IMR-90 (cell line): ENCODE measurements at regions not wholly inside any gene's neighbourhood (a gene's known extent, or its start where the extent isn't known, plus 50 kb on each side); places are given as distances from the start of the nearest gene placed in this dataset.

Source experiments
- ATAC-seq: fragments of 200-7000 bp; cut with Tn5 transposase; 2 replicates; pipeline ENCODE4 v1.9.1; 2020; ENCODE audit warnings: low read depth, mild to moderate bottlenecking, moderate library complexity
- BruUV-seq: library from RNA; stranded (reverse); fragments of 400-500 nt; replicated peaks from 2 replicates; lab custom pipeline; 2021; lab: Mats Ljungman, UMichigan
- CTCF ChIA-PET: fragments of 300-600 bp; formaldehyde crosslinking; extraction: SDS; loops from one replicate; lab custom pipeline; 2021; ENCODE audit warnings: antibody characterized with exemption; lab: Yijun Ruan, JAX
- POLR2A ChIA-PET: fragments of 300-600 bp; sonication (Branson Sonifier 250); formaldehyde crosslinking; loops from one replicate; lab custom pipeline; 2022; ENCODE audit warnings: antibody characterized with exemption; ENCODE audit not compliant: unreplicated experiment; lab: Charles Lee
- DNase-seq: peaks from one replicate; pipeline ENCODE4 v3.0.0; 2013
- H2AFZ ChIP-seq: replicated peaks from 2 replicates; pipeline ENCODE3; 2013; ENCODE audit warnings: low read length, mild to moderate bottlenecking; ENCODE audit not compliant: poor library complexity
- H2AK5ac ChIP-seq: 2 replicates; pipeline ENCODE4 v1.6.1; 2013; ENCODE audit warnings: low read depth, low read length, inconsistent platforms
- H2AK9ac ChIP-seq: replicated peaks from 2 replicates; pipeline ENCODE3; 2013; ENCODE audit warnings: mild to moderate bottlenecking, low read depth, low read length, moderate library complexity; ENCODE audit not compliant: poor library complexity
- H2BK120ac ChIP-seq: 2 replicates; pipeline ENCODE4 v1.6.1; 2013; ENCODE audit warnings: low read depth, low read length, inconsistent platforms
- H2BK15ac ChIP-seq: 3 replicates; pipeline ENCODE4 v1.6.1; 2013; ENCODE audit warnings: low read depth, low read length, inconsistent platforms
- H2BK20ac ChIP-seq: 2 replicates; pipeline ENCODE4 v1.6.1; 2013; ENCODE audit warnings: low read depth, mild to moderate bottlenecking, inconsistent platforms, low read length, moderate library complexity
- H2BK5ac ChIP-seq: 2 replicates; pipeline ENCODE4 v1.6.1; 2013; ENCODE audit warnings: mild to moderate bottlenecking, low read depth, low read length, inconsistent platforms; ENCODE audit not compliant: poor library complexity, severe bottlenecking
- H3K14ac ChIP-seq: replicated peaks from 2 replicates; pipeline ENCODE4 v1.6.1; 2013; ENCODE audit warnings: low read depth, low read length, inconsistent platforms
- H3K18ac ChIP-seq: 2 replicates; pipeline ENCODE4 v1.6.1; 2013; ENCODE audit warnings: low read depth, low read length, control low read depth
- H3K23ac ChIP-seq: 2 replicates; pipeline ENCODE4 v1.6.1; 2013; ENCODE audit warnings: low read depth, low read length, inconsistent platforms
- H3K27ac ChIP-seq: 2 replicates; pipeline ENCODE4 v1.5.1; 2013; ENCODE audit warnings: mild to moderate bottlenecking, control low read depth, low read length; ENCODE audit not compliant: insufficient read depth
- H3K27me3 ChIP-seq: 2 replicates; pipeline ENCODE4 v1.6.1; 2013; ENCODE audit warnings: low read length; ENCODE audit not compliant: control insufficient read depth, insufficient read depth
- H3K36me3 ChIP-seq: 2 replicates; pipeline ENCODE4 v1.6.1; 2013; ENCODE audit warnings: low read length, mixed read lengths; ENCODE audit not compliant: control insufficient read depth, insufficient read depth
- H3K4ac ChIP-seq: 2 replicates; pipeline ENCODE4 v1.6.1; 2013; ENCODE audit warnings: low read depth, low read length, inconsistent platforms
- H3K4me1 ChIP-seq: 2 replicates; pipeline ENCODE4 v1.6.1; 2013; ENCODE audit warnings: low read length, mixed read lengths; ENCODE audit not compliant: control insufficient read depth, insufficient read depth
- H3K4me2 ChIP-seq: 2 replicates; pipeline ENCODE4 v1.6.1; 2013; ENCODE audit warnings: low read depth, mild to moderate bottlenecking, control low read depth, low read length, moderate library complexity
- H3K4me3 ChIP-seq: 2 replicates; pipeline ENCODE4 v1.5.1; 2013; ENCODE audit warnings: low read depth, mild to moderate bottlenecking, control low read depth, low read length, moderate library complexity; ENCODE audit not compliant: insufficient read depth
- H3K56ac ChIP-seq: 2 replicates; pipeline ENCODE4 v1.6.1; 2013; ENCODE audit warnings: low read length, inconsistent platforms; ENCODE audit not compliant: insufficient read depth; ENCODE audit errors: extremely low read depth
- H3K79me1 ChIP-seq, 2 experiments: 2 replicates each; pipeline ENCODE4 v1.6.1; 2013; ENCODE audit warnings: low read length in 2 of 2, inconsistent platforms in 1 of 2, low read depth in 1 of 2
- H3K9ac ChIP-seq: 2 replicates; pipeline ENCODE4 v1.6.1; 2013; ENCODE audit warnings: low read depth, low read length, control low read depth
- H3K9me1 ChIP-seq: 2 replicates; pipeline ENCODE4 v1.6.1; 2013; ENCODE audit warnings: low read length, inconsistent platforms; ENCODE audit not compliant: insufficient read depth
- H3K9me3 ChIP-seq: 2 replicates; pipeline ENCODE4 v1.6.1; 2013; ENCODE audit warnings: low read length; ENCODE audit not compliant: control insufficient read depth, insufficient read depth
- H4K20me1 ChIP-seq: 2 replicates; pipeline ENCODE4 v1.6.1; 2013; ENCODE audit warnings: low read length, inconsistent platforms; ENCODE audit not compliant: insufficient read depth
- H4K5ac ChIP-seq: 2 replicates; pipeline ENCODE4 v1.6.1; 2013; ENCODE audit warnings: mild to moderate bottlenecking, low read depth, low read length, control low read depth
- H4K8ac ChIP-seq, 2 experiments: 2 replicates each; pipeline ENCODE4 v1.6.1; 2013; ENCODE audit warnings: low read depth in 2 of 2, low read length in 2 of 2, control low read depth in 1 of 2, inconsistent platforms in 1 of 2
- H4K91ac ChIP-seq: 2 replicates; pipeline ENCODE4 v1.6.1; 2013; ENCODE audit warnings: low read depth, low read length, inconsistent platforms; ENCODE audit not compliant: insufficient read depth
- BHLHE40 ChIP-seq: fragments of 150-350 bp; IDR thresholded peaks from 2 replicates; pipeline ENCODE4 v1.6.1; 2016; ENCODE audit warnings: mild to moderate bottlenecking, low read depth, low read length
- CEBPB ChIP-seq: IDR thresholded peaks from 2 replicates; pipeline ENCODE4 v1.6.1; 2012; ENCODE audit warnings: low read depth, low read length, improper control_type of control experiment
- CHD1 ChIP-seq: IDR thresholded peaks from 2 replicates; pipeline ENCODE4 v1.6.1; 2012; ENCODE audit warnings: low read depth, low read length, improper control_type of control experiment
- FOS ChIP-seq: fragments of 150-350 bp; IDR thresholded peaks from 2 replicates; pipeline ENCODE4 v1.6.1; 2016; ENCODE audit warnings: low read depth, low read length
- MAFK ChIP-seq: IDR thresholded peaks from 2 replicates; pipeline ENCODE4 v1.6.1; 2012; ENCODE audit warnings: low read depth, low read length, improper control_type of control experiment
- MAZ ChIP-seq: IDR thresholded peaks from 2 replicates; pipeline ENCODE4 v1.6.1; 2012; ENCODE audit warnings: low read depth, mild to moderate bottlenecking, low read length, improper control_type of control experiment, moderate library complexity, borderline replicate concordance
- MXI1 ChIP-seq: IDR thresholded peaks from 2 replicates; pipeline ENCODE4 v1.6.1; 2012; ENCODE audit warnings: low read depth, mild to moderate bottlenecking, low read length, moderate library complexity, borderline replicate concordance
- NFE2L2 ChIP-seq: fragments of 150-350 bp; IDR thresholded peaks from 2 replicates; pipeline ENCODE4 v1.6.1; 2016; ENCODE audit warnings: low read depth, mild to moderate bottlenecking, low read length
- POLR2A ChIP-seq: IDR thresholded peaks from 2 replicates; pipeline ENCODE4 v1.6.1; 2012; ENCODE audit warnings: mild to moderate bottlenecking, low read depth, low read length
- RAD21 ChIP-seq: IDR thresholded peaks from 2 replicates; pipeline ENCODE4 v1.6.1; 2012; ENCODE audit warnings: low read length, improper control_type of control experiment
- RCOR1 ChIP-seq: IDR thresholded peaks from 2 replicates; pipeline ENCODE4 v1.6.1; 2012; ENCODE audit warnings: mild to moderate bottlenecking, low read length, improper control_type of control experiment; ENCODE audit not compliant: insufficient replicate concordance
- RFX5 ChIP-seq: IDR thresholded peaks from 2 replicates; pipeline ENCODE4 v1.8.0; 2012; ENCODE audit warnings: low read depth, mild to moderate bottlenecking, low read length, moderate library complexity
- SMC3 ChIP-seq: fragments of 150-350 bp; IDR thresholded peaks from 2 replicates; pipeline ENCODE4 v1.6.1; 2016; ENCODE audit warnings: low read depth, mild to moderate bottlenecking, antibody characterized with exemption, low read length, moderate library complexity
- dilution Hi-C: fragments of 300-500 bp; cut with HindIII; formaldehyde crosslinking; loops from one replicate; pipeline ENCODE4 v1.14.3; 2018; ENCODE audit warnings: low sequenced_read_pairs; ENCODE audit not compliant: unreplicated experiment
- in situ Hi-C: fragments of 300-500 bp; cut with MboI; formaldehyde crosslinking; loops from 3 replicates; pipeline ENCODE4 v1.14.3; 2019; ENCODE audit warnings: low sequenced_read_pairs, inconsistent platforms, mixed read lengths
- intact Hi-C: fragments of 100-400 bp; cut with micrococcal nuclease; formaldehyde crosslinking; loops from 2 replicates; pipeline ENCODE4 v1.10.0; 2022
- TF ChIP-seq, protein P1 (sequence below): conservative IDR thresholded peaks from 2 replicates; pipeline ENCODE4 v1.5.1; 2012; ENCODE audit warnings: mild to moderate bottlenecking, low read depth, low read length, improper control_type of control experiment
- TF ChIP-seq, protein P2 (sequence below): fragments of 150-350 bp; IDR thresholded peaks from 2 replicates; pipeline ENCODE4 v1.6.1; 2017; ENCODE audit warnings: mild to moderate bottlenecking, antibody characterized with exemption, low read length, low read depth
- TF ChIP-seq, protein P3 (sequence below): fragments of 150-350 bp; IDR thresholded peaks from 2 replicates; pipeline ENCODE4 v1.6.1; 2016; ENCODE audit warnings: low read depth, mild to moderate bottlenecking, low read length, moderate library complexity, borderline replicate concordance

DNA sequence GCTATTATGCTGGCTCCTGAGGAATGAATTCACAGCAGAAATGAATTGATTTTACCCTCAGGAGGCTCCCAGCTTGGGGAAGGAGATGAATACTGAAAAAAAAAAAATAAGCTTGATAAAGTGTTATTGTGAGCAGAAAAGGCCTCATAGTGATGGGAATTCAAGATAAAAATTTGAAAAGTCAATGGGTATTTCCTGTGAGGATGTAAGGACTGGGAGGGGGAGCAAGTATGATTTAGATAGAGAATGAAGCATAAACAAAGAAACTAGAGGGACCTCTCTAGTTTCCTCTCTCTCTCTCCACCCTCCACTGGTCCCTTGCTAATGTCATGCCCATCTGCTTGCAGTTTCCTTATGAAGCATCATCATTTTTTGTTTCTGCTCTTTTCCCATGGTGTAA, 439.0 kb upstream of the PLXNA2 start:
- CTCF ChIA-PET: no interaction called here
- POLR2A ChIA-PET: no interaction called here

More for the DNA sequence above, 439.0 kb upstream of the PLXNA2 start:
- no peak overlapping the region for H2AK9ac ChIP-seq
- no peak overlapping the region for H4K91ac ChIP-seq
- no peak overlapping the region for H4K8ac ChIP-seq
- H3K4me3 ChIP-seq: no peak overlapping the region
- no peak overlapping the region for H2BK15ac ChIP-seq
- H3K56ac ChIP-seq: no peak overlapping the region
- no peak overlapping the region for H3K4me2 ChIP-seq
- no peak overlapping the region for H3K14ac ChIP-seq
- TF ChIP-seq MXI1: no peak
- no peak for TF ChIP-seq FOS
- TF ChIP-seq BHLHE40: no peak
- no peak for TF ChIP-seq POLR2A
- TF ChIP-seq MAFK: no peak
- no peak for TF ChIP-seq RAD21
- TF ChIP-seq, protein P1, sequence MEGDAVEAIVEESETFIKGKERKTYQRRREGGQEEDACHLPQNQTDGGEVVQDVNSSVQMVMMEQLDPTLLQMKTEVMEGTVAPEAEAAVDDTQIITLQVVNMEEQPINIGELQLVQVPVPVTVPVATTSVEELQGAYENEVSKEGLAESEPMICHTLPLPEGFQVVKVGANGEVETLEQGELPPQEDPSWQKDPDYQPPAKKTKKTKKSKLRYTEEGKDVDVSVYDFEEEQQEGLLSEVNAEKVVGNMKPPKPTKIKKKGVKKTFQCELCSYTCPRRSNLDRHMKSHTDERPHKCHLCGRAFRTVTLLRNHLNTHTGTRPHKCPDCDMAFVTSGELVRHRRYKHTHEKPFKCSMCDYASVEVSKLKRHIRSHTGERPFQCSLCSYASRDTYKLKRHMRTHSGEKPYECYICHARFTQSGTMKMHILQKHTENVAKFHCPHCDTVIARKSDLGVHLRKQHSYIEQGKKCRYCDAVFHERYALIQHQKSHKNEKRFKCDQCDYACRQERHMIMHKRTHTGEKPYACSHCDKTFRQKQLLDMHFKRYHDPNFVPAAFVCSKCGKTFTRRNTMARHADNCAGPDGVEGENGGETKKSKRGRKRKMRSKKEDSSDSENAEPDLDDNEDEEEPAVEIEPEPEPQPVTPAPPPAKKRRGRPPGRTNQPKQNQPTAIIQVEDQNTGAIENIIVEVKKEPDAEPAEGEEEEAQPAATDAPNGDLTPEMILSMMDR: no peak
- no peak for TF ChIP-seq NFE2L2
- no peak for TF ChIP-seq CEBPB
- TF ChIP-seq, protein P2, sequence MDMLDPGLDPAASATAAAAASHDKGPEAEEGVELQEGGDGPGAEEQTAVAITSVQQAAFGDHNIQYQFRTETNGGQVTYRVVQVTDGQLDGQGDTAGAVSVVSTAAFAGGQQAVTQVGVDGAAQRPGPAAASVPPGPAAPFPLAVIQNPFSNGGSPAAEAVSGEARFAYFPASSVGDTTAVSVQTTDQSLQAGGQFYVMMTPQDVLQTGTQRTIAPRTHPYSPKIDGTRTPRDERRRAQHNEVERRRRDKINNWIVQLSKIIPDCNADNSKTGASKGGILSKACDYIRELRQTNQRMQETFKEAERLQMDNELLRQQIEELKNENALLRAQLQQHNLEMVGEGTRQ: no peak
- no peak for TF ChIP-seq RFX5
- TF ChIP-seq MAZ: no peak
- TF ChIP-seq, protein P3, sequence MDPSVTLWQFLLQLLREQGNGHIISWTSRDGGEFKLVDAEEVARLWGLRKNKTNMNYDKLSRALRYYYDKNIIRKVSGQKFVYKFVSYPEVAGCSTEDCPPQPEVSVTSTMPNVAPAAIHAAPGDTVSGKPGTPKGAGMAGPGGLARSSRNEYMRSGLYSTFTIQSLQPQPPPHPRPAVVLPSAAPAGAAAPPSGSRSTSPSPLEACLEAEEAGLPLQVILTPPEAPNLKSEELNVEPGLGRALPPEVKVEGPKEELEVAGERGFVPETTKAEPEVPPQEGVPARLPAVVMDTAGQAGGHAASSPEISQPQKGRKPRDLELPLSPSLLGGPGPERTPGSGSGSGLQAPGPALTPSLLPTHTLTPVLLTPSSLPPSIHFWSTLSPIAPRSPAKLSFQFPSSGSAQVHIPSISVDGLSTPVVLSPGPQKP: no peak
- no peak for TF ChIP-seq RCOR1
- no peak for TF ChIP-seq CHD1
- no peak for TF ChIP-seq SMC3
- H2AK5ac ChIP-seq: no peak overlapping the region
- H2BK5ac ChIP-seq: no peak overlapping the region
- intact Hi-C loops: no loop called here
- no peak overlapping the region for H2AFZ ChIP-seq
- no peaks in the 10 kb centered on the region for H3K36me3 ChIP-seq
- peaks cover 10% of the 10 kb centered on the region for H3K9me3 ChIP-seq
- no peak overlapping the region for H3K4ac ChIP-seq
- no peaks in the 10 kb centered on the region for H3K4me1 ChIP-seq
- H3K27ac ChIP-seq: no peak overlapping the region
- H4K5ac ChIP-seq: no peak overlapping the region
- dilution Hi-C loops: no loop called here
- no peak for DNase-seq
- no peak overlapping the region for H3K9ac ChIP-seq
- no peaks in the 10 kb centered on the region for H3K9me1 ChIP-seq
- no peak overlapping the region for H3K18ac ChIP-seq
- no peak for ATAC-seq
- no peak overlapping the region for H2BK120ac ChIP-seq
- no peaks in the 10 kb centered on the region for H4K20me1 ChIP-seq
- no peak overlapping the region for H2BK20ac ChIP-seq
- BruUV-seq: no TSS peak
- no peaks in the 10 kb centered on the region for H3K27me3 ChIP-seq
- in situ Hi-C loops: no loop called here
- no peak overlapping the region for H3K23ac ChIP-seq
- H3K79me1 ChIP-seq: no peaks in the 10 kb centered on the region
